SK-MEL-5 (cell line): ENCODE measurements at regions not wholly inside any gene's neighbourhood (a gene's known extent, or its start where the extent isn't known, plus 50 kb on each side); places are given as distances from the start of the nearest gene placed in this dataset.

Experiments used
- DNase-seq: peaks from one replicate; pipeline ENCODE4 v3.0.0-alpha.2; 2016; ENCODE audit warnings: low read depth, low spot score
- in situ Hi-C: cut with HindIII; loops from 2 replicates; pipeline ENCODE4 v1.10.0; 2016; ENCODE audit warnings: low sequenced_read_pairs, high pct_unique_total_duplicates, low pct_unique_long_range_greater_than_20kb

- in situ Hi-C loops = no loop called here
- no peak for DNase-seq
Observed at GRCh38 chr19:30742406-30742938, 370.3 kb downstream of the ZNF536 start.

- in situ Hi-C loops = no loop called here
- no peak for DNase-seq
Observed at GRCh38 chr19:30741566-30741965, 369.4 kb downstream of the ZNF536 start.

GRCh38 chr19:30739394-30739793 lies 367.2 kb downstream of the ZNF536 start:
- DNase-seq = no peak
- in situ Hi-C loops = no loop called here

GRCh38 chr19:30738047-30738446 lies 365.9 kb downstream of the ZNF536 start:
- DNase-seq = no peak
- in situ Hi-C loops = no loop called here

- DNase-seq = no peak
- in situ Hi-C loops = no loop called here
Observed at GRCh38 chr19:30734669-30735068, 362.5 kb downstream of the ZNF536 start.

- in situ Hi-C loops = no loop called here
- no peak for DNase-seq
Observed at GRCh38 chr19:30733826-30734550, 361.8 kb downstream of the ZNF536 start.

GRCh38 chr19:30731591-30731990 lies 359.4 kb downstream of the ZNF536 start:
- in situ Hi-C loops = no loop called here

GRCh38 chr19:30729451-30729850 lies 357.3 kb downstream of the ZNF536 start:
- in situ Hi-C loops = no loop called here
- no peak for DNase-seq

More at GRCh38 chr19:30731591-30731990, 359.4 kb downstream of the ZNF536 start:
- DNase-seq = no peak

GRCh38 chr19:30722761-30723160 lies 350.6 kb downstream of the ZNF536 start:
- DNase-seq = no peak
- in situ Hi-C loops = no loop called here

- no peak for DNase-seq
- in situ Hi-C loops = no loop called here
Observed at GRCh38 chr19:30722186-30722585, 350.0 kb downstream of the ZNF536 start.

- DNase-seq = peak; percentile 10
- in situ Hi-C loops = no loop called here
Observed at GRCh38 chr19:30719999-30720345, 347.8 kb downstream of the ZNF536 start.

- in situ Hi-C loops = no loop called here
- DNase-seq = peak; percentile 18
Observed at GRCh38 chr19:30719189-30719998, 347.2 kb downstream of the ZNF536 start.

GRCh38 chr19:30718707-30719106 lies 346.5 kb downstream of the ZNF536 start:
- no peak for DNase-seq
- in situ Hi-C loops = no loop called here

- no peak for DNase-seq
- in situ Hi-C loops = no loop called here
Observed at GRCh38 chr19:30718014-30718413, 345.8 kb downstream of the ZNF536 start.

- in situ Hi-C loops = no loop called here
- DNase-seq = no peak
Observed at GRCh38 chr19:30717381-30717780, 345.2 kb downstream of the ZNF536 start.

GRCh38 chr19:30712431-30713337 lies 340.5 kb downstream of the ZNF536 start:
- in situ Hi-C loops = no loop called here

GRCh38 chr19:30711826-30712225 lies 339.6 kb downstream of the ZNF536 start:
- DNase-seq = no peak
- in situ Hi-C loops = no loop called here

More at GRCh38 chr19:30712431-30713337, 340.5 kb downstream of the ZNF536 start:
- no peak for DNase-seq

- DNase-seq = no peak
- in situ Hi-C loops = no loop called here
Observed at GRCh38 chr19:30711296-30711695, 339.1 kb downstream of the ZNF536 start.
